Liver (tissue), 3 donors: ENCODE measurements at regions not wholly inside any gene's neighbourhood (a gene's known extent, or its start where the extent isn't known, plus 50 kb on each side); places are given as distances from the start of the nearest gene placed in this dataset.

Source experiments
- ATF3 ChIP-seq: IDR thresholded peaks from 2 replicates; pipeline ENCODE4 v1.6.1; 2016; ENCODE audit warnings: antibody characterized with exemption
- CTCF ChIP-seq: fragments of 150-350 bp; IDR thresholded peaks from 2 replicates; pipeline ENCODE4 v1.5.1; 2017; ENCODE audit warnings: improper control_type of control experiment, low read depth, low read length; ENCODE audit not compliant: missing input control
- JUND ChIP-seq, 2 donors: IDR thresholded peaks; 2 replicates each; pipeline ENCODE4 v1.6.1; 2016; ENCODE audit warnings: antibody characterized with exemption in 2 of 2
- REST ChIP-seq: IDR thresholded peaks from 2 replicates; pipeline ENCODE4 v1.6.1; 2016; ENCODE audit warnings: antibody characterized with exemption, mild to moderate bottlenecking
- SP1 ChIP-seq: IDR thresholded peaks from 2 replicates; pipeline ENCODE4 v1.6.1; 2018; ENCODE audit warnings: antibody characterized with exemption, mild to moderate bottlenecking
- TAF1 ChIP-seq: conservative IDR thresholded peaks from 2 replicates; pipeline ENCODE4 v1.6.1; 2016; ENCODE audit warnings: antibody characterized with exemption, mild to moderate bottlenecking
- YY1 ChIP-seq: IDR thresholded peaks from 2 replicates; pipeline ENCODE4 v1.6.1; 2016; ENCODE audit warnings: antibody characterized with exemption, mild to moderate bottlenecking
- donor health status: healthy.
- donor health status: healthy.

- no peak for TF ChIP-seq CTCF
- no peak for TF ChIP-seq TAF1
- TF ChIP-seq JUND (IDR thresholded peaks at IDR 0.05) = no peak
- TF ChIP-seq ATF3 = no peak
- TF ChIP-seq YY1 = no peak
- no peak for TF ChIP-seq SP1
- TF ChIP-seq REST = no peak
Measured at GRCh38 chr6:137982418-137983189, 115.5 kb downstream of the TNFAIP3 start.
